ENCODE measurements at regions not wholly inside any gene's neighbourhood (a gene's known extent, or its start where the extent isn't known, plus 50 kb on each side); places are given as distances from the start of the nearest gene placed in this dataset.

DNA sequence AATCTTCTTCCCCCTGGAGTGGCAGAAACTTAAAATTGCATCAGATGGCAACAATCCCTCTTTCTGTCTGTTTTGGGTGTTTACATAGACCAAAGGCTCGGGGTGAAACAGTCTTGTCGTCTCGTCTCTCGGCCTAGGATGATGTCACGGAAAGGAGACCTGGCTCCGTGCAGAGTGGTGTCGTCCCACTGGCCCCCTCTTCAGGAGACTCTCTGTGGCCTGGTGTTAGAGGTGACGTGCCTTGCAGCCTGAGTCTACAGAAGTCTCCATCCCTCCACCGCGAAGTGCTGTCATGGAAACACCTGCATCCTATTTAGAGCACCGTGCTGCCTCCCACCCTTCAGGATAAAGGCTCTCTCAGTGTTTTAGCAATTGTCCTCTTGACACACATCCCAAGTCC, 409.7 kb downstream of the IRX1 start:
- TF ChIP-seq, protein P1, sequence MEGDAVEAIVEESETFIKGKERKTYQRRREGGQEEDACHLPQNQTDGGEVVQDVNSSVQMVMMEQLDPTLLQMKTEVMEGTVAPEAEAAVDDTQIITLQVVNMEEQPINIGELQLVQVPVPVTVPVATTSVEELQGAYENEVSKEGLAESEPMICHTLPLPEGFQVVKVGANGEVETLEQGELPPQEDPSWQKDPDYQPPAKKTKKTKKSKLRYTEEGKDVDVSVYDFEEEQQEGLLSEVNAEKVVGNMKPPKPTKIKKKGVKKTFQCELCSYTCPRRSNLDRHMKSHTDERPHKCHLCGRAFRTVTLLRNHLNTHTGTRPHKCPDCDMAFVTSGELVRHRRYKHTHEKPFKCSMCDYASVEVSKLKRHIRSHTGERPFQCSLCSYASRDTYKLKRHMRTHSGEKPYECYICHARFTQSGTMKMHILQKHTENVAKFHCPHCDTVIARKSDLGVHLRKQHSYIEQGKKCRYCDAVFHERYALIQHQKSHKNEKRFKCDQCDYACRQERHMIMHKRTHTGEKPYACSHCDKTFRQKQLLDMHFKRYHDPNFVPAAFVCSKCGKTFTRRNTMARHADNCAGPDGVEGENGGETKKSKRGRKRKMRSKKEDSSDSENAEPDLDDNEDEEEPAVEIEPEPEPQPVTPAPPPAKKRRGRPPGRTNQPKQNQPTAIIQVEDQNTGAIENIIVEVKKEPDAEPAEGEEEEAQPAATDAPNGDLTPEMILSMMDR (IDR thresholded peaks at IDR 0.05; ENCODE audit: insufficient read depth, low read depth, low read length): no peak
- no peak for TF ChIP-seq EZH2 (IDR thresholded peaks at IDR 0.05; ENCODE audit: insufficient read depth, low read length)
